HG03108 (cell line): ENCODE measurements at regions not wholly inside any gene's neighbourhood (a gene's known extent, or its start where the extent isn't known, plus 50 kb on each side); places are given as distances from the start of the nearest gene placed in this dataset.

Experiments used
- ATAC-seq: cut with Tn5 transposase; IDR thresholded peaks from one replicate; pipeline ENCODE4 v1.9.1; 2021; ENCODE audit warnings: moderate library complexity; ENCODE audit not compliant: unreplicated experiment

GRCh38 chr3:106575029-106575428 is 706.2 kb upstream of the CBLB start:
- ATAC-seq = no peak

- ATAC-seq = no peak
Measured at GRCh38 chr3:106577241-106577640, 708.4 kb upstream of the CBLB start.

- no peak for ATAC-seq
Measured at GRCh38 chr3:106578911-106579310, 710.1 kb upstream of the CBLB start.

- no peak for ATAC-seq
Measured at GRCh38 chr3:106582151-106582550, 713.3 kb upstream of the CBLB start.

GRCh38 chr3:106587551-106587950 is 718.7 kb upstream of the CBLB start:
- no peak for ATAC-seq

GRCh38 chr3:106588739-106589138 is 719.9 kb upstream of the CBLB start:
- ATAC-seq = no peak

GRCh38 chr3:106589311-106589942 is 720.6 kb upstream of the CBLB start:
- no peak for ATAC-seq

GRCh38 chr3:106590216-106590615 is 721.4 kb upstream of the CBLB start:
- ATAC-seq = no peak

- ATAC-seq = no peak
Measured at GRCh38 chr3:106593381-106593780, 724.6 kb upstream of the CBLB start.

- no peak for ATAC-seq
Measured at GRCh38 chr3:106609666-106610301, 741.0 kb upstream of the CBLB start.

- ATAC-seq = no peak
Measured at GRCh38 chr3:106610362-106610959, 741.6 kb upstream of the CBLB start.

- ATAC-seq = no peak
Measured at GRCh38 chr3:106611116-106611515, 742.3 kb upstream of the CBLB start.

- ATAC-seq = no peak
Measured at GRCh38 chr3:106611841-106612240, 743.0 kb upstream of the CBLB start.

- ATAC-seq = no peak
Measured at GRCh38 chr3:106616556-106616955, 747.7 kb upstream of the CBLB start.

- ATAC-seq = no peak
Measured at GRCh38 chr3:106617276-106617675, 748.5 kb upstream of the CBLB start.

GRCh38 chr3:106620646-106621045 is 751.8 kb upstream of the CBLB start:
- no peak for ATAC-seq

- ATAC-seq = no peak
Measured at GRCh38 chr3:106624154-106624553, 753.1 kb upstream of the CCDC54 start.

- no peak for ATAC-seq
Measured at GRCh38 chr3:106628407-106628806, 748.8 kb upstream of the CCDC54 start.

GRCh38 chr3:106629215-106629832 is 747.9 kb upstream of the CCDC54 start:
- peak; percentile 86 for ATAC-seq

GRCh38 chr3:106631373-106632108 is 745.7 kb upstream of the CCDC54 start:
- no peak for ATAC-seq

- ATAC-seq = no peak
Measured at GRCh38 chr3:106635271-106635670, 742.0 kb upstream of the CCDC54 start.
